H9 (cell line): ENCODE measurements at regions not wholly inside any gene's neighbourhood (a gene's known extent, or its start where the extent isn't known, plus 50 kb on each side); places are given as distances from the start of the nearest gene placed in this dataset.

ENCODE experiments used
- DNase-seq: peaks from one replicate; pipeline ENCODE4 v3.0.0-alpha.2; 2017
- H2AFZ ChIP-seq: one replicate; pipeline ENCODE4 v1.6.1; 2013; ENCODE audit warnings: mild to moderate bottlenecking, low read length, control low read depth, moderate library complexity
- H2AK5ac ChIP-seq: 2 replicates; pipeline ENCODE4 v1.6.1; 2013; ENCODE audit warnings: low read length, control low read depth, mixed read lengths; ENCODE audit not compliant: insufficient read length
- H2BK120ac ChIP-seq: one replicate; pipeline ENCODE4 v1.6.1; 2013; ENCODE audit warnings: low read depth, mild to moderate bottlenecking, low read length, control low read depth, inconsistent platforms; ENCODE audit not compliant: poor library complexity, severe bottlenecking
- H2BK12ac ChIP-seq: 2 replicates; pipeline ENCODE4 v1.6.1; 2013; ENCODE audit warnings: low read length, control low read depth, mixed read lengths, low read depth; ENCODE audit not compliant: insufficient read length
- H2BK15ac ChIP-seq: 2 replicates; pipeline ENCODE4 v1.6.1; 2013; ENCODE audit warnings: low read depth, low read length, control low read depth
- H2BK20ac ChIP-seq: one replicate; pipeline ENCODE4 v1.6.1; 2013; ENCODE audit warnings: low read depth, mild to moderate bottlenecking, low read length, control low read depth, inconsistent platforms; ENCODE audit not compliant: poor library complexity, severe bottlenecking
- H2BK5ac ChIP-seq: 2 replicates; pipeline ENCODE4 v1.6.1; 2013; ENCODE audit warnings: low read length, control low read depth, mixed read lengths; ENCODE audit not compliant: insufficient read length
- H3K14ac ChIP-seq: 2 replicates; pipeline ENCODE4 v1.6.1; 2013; ENCODE audit warnings: low read length, control low read depth; ENCODE audit not compliant: insufficient read depth
- H3K18ac ChIP-seq: 2 replicates; pipeline ENCODE4 v1.6.1; 2013; ENCODE audit warnings: low read depth, mild to moderate bottlenecking, mixed read lengths, low read length, control low read depth; ENCODE audit not compliant: insufficient read length
- H3K23ac ChIP-seq: 2 replicates; pipeline ENCODE4 v1.6.1; 2013; ENCODE audit warnings: low read length, control low read depth, mixed read lengths, low read depth; ENCODE audit not compliant: insufficient read length
- H3K23me2 ChIP-seq: 2 replicates; pipeline ENCODE4 v1.6.1; 2013; ENCODE audit warnings: low read depth, mild to moderate bottlenecking, mixed read lengths, low read length, control low read depth; ENCODE audit not compliant: insufficient read length, poor library complexity, severe bottlenecking
- H3K27ac ChIP-seq: 2 replicates; pipeline ENCODE4 v1.5.1; 2013; ENCODE audit warnings: low read length, control low read depth, mixed read lengths, low read depth; ENCODE audit not compliant: insufficient read length
- H3K27me3 ChIP-seq: 2 replicates; pipeline ENCODE4 v1.6.1; 2013; ENCODE audit warnings: low read length, control low read depth, inconsistent platforms; ENCODE audit not compliant: insufficient read depth
- H3K4ac ChIP-seq: 2 replicates; pipeline ENCODE4 v1.6.1; 2013; ENCODE audit warnings: low read depth, mild to moderate bottlenecking, control low read depth, inconsistent platforms, low read length, moderate library complexity
- H3K4me1 ChIP-seq: 2 replicates; pipeline ENCODE4 v1.6.1; 2013; ENCODE audit warnings: low read length, control low read depth, inconsistent platforms; ENCODE audit not compliant: insufficient read depth
- H3K4me2 ChIP-seq: 2 replicates; pipeline ENCODE4 v1.6.1; 2013; ENCODE audit warnings: low read length, control low read depth, mixed read lengths; ENCODE audit not compliant: insufficient read length, insufficient read depth
- H3K56ac ChIP-seq: 2 replicates; pipeline ENCODE4 v1.6.1; 2013; ENCODE audit warnings: low read depth, mild to moderate bottlenecking, mixed read lengths, low read length, control low read depth; ENCODE audit not compliant: insufficient read length
- H3K79me1 ChIP-seq: 2 replicates; pipeline ENCODE4 v1.6.1; 2013; ENCODE audit warnings: low read depth, mild to moderate bottlenecking, moderate library complexity, low read length, control low read depth, inconsistent platforms; ENCODE audit not compliant: insufficient read depth, poor library complexity, severe bottlenecking
- H3K79me2 ChIP-seq: 2 replicates; pipeline ENCODE4 v1.6.1; 2013; ENCODE audit warnings: low read length, control low read depth, inconsistent platforms; ENCODE audit not compliant: insufficient read depth
- H3K9ac ChIP-seq: 2 replicates; pipeline ENCODE4 v1.6.1; 2013; ENCODE audit warnings: low read length, control low read depth, mixed read lengths; ENCODE audit not compliant: insufficient read length; ENCODE audit errors: extremely low read depth
- H3K9me3 ChIP-seq: one replicate; pipeline ENCODE4 v1.6.1; 2013; ENCODE audit warnings: low read depth, low read length, inconsistent platforms; ENCODE audit not compliant: control insufficient read depth
- H3T11ph ChIP-seq: one replicate; pipeline ENCODE4 v1.6.1; 2013; ENCODE audit warnings: mild to moderate bottlenecking, low read length, control low read depth, inconsistent platforms
- H4K20me1 ChIP-seq: one replicate; pipeline ENCODE4 v1.6.1; 2013; ENCODE audit not compliant: control insufficient read depth, insufficient read length, insufficient read depth
- H4K5ac ChIP-seq: 2 replicates; pipeline ENCODE4 v1.6.1; 2013; ENCODE audit warnings: low read depth, mild to moderate bottlenecking, mixed read lengths, low read length, control low read depth; ENCODE audit not compliant: insufficient read length
- H4K8ac ChIP-seq: replicated peaks from 2 replicates; pipeline ENCODE4 v1.6.1; 2013; ENCODE audit warnings: low read length, control low read depth, mixed read lengths, low read depth; ENCODE audit not compliant: insufficient read length
- H4K91ac ChIP-seq: 2 replicates; pipeline ENCODE4 v1.6.1; 2013; ENCODE audit warnings: low read depth, mild to moderate bottlenecking, moderate library complexity, mixed read lengths, low read length, control low read depth; ENCODE audit not compliant: insufficient read length
- H3K27ac Mint-ChIP-seq, 3 experiments: 2 replicates in 2 of 3; 3 replicates in 1 of 3; pipeline ENCODE4 v1.8.0; 2020 to 2021; ENCODE audit warnings: mixed read lengths in 3 of 3, mild to moderate bottlenecking in 1 of 3, moderate library complexity in 1 of 3
- H3K27me3 Mint-ChIP-seq: 2 replicates; pipeline ENCODE4 v1.8.0; 2021; ENCODE audit warnings: low read depth, mild to moderate bottlenecking, moderate library complexity, mixed read lengths
- H3K36me3 Mint-ChIP-seq, 3 experiments: 2 replicates in 2 of 3; 3 replicates in 1 of 3; pipeline ENCODE4 v1.8.0; 2020 to 2021; ENCODE audit warnings: low read depth in 3 of 3, mixed read lengths in 3 of 3; ENCODE audit not compliant: insufficient read depth in 1 of 3
- H3K4me1 Mint-ChIP-seq, 2 experiments: 2 replicates each; pipeline ENCODE4 v1.8.0; 2020; ENCODE audit warnings: mixed read lengths in 2 of 2
- H3K4me3 Mint-ChIP-seq, 2 experiments: 2 replicates in 1 of 2; 3 replicates in 1 of 2; pipeline ENCODE4 v1.8.0; 2020 to 2021; ENCODE audit warnings: mild to moderate bottlenecking in 2 of 2, mixed read lengths in 2 of 2, moderate library complexity in 1 of 2
- H3K9me3 Mint-ChIP-seq, 2 experiments: 2 replicates in 1 of 2; 3 replicates in 1 of 2; pipeline ENCODE4 v1.8.0; 2020; ENCODE audit warnings: mild to moderate bottlenecking in 2 of 2, mixed read lengths in 2 of 2, moderate library complexity in 1 of 2
- CTCF ChIP-seq: fragments of 200-600 bp; sonication (generic); conservative IDR thresholded peaks from 3 replicates; pipeline ENCODE4 v1.8.0; 2021; ENCODE audit warnings: antibody characterized with exemption, mild to moderate bottlenecking
- WGBS: extraction: QIAGEN DNeasy Blood & Tissue Kit; methylation state at CpG from one replicate; pipeline ENCODE4 v1.1.7; 2013; ENCODE audit warnings: missing lambda C conversion rate, low lambda C conversion rate, mixed read lengths; ENCODE audit not compliant: insufficient read length; ENCODE audit errors: extremely low coverage; 5-methylcytosine and 5-hydroxymethylcytosine counted together

DNA sequence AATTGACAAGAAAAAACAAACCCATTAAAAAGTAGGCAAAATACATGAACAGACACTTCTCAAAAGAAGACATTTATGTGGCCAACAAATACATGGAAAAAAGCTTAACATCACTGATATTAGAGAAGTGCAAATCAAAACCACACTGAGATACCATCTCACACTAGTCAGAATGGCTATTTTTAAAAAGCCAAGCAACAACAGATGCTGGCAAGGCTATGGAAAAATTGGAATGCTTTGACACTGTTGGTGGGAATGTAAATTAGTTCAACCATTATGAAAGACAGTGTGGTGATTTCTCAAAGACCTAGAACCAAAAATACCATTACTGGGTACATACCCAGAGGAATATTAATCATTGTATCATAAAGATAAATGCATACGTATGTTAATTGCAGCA lies 641.1 kb upstream of the B3GALT2 start:
- H3K4me1 ChIP-seq: no peaks in the 10 kb centered on the region
- no peaks in the 10 kb centered on the region for H3K27me3 ChIP-seq
- H3K9me3 ChIP-seq: peaks cover 7% of the 10 kb centered on the region
- TF ChIP-seq CTCF: no peak
- no peaks in the 10 kb centered on the region for H3K27me3 Mint-ChIP-seq
- H3K36me3 Mint-ChIP-seq: peaks cover 0 to 16% (median 0%) of the 10 kb centered on the region in 3 experiments; a peak in 4 of 7 replicates
- H4K8ac ChIP-seq: no peak overlapping the region
- no peaks in the 10 kb centered on the region for H4K20me1 ChIP-seq
- H2BK20ac ChIP-seq: no peak overlapping the region
- no peak overlapping the region for H3K9ac ChIP-seq
- H3K27ac Mint-ChIP-seq: no peak overlapping the region
- no peak overlapping the region for H3T11ph ChIP-seq
- no peaks in the 10 kb centered on the region for H3K23me2 ChIP-seq
- WGBS: no CpG with 5 or more reads among the region's 1 CpG
- H3K9me3 Mint-ChIP-seq: peaks cover 9 to 21% of the 10 kb centered on the region in 2 experiments; a peak in 4 of 5 replicates
- H3K4ac ChIP-seq: no peak overlapping the region
- no peak overlapping the region for H4K91ac ChIP-seq
- no peak overlapping the region for H3K27ac ChIP-seq
- H3K79me2 ChIP-seq: no peaks in the 10 kb centered on the region
- no peak overlapping the region for H3K4me2 ChIP-seq
- H2BK15ac ChIP-seq: no peak overlapping the region
- H2AFZ ChIP-seq: no peak overlapping the region
- DNase-seq: no peak
- no peak overlapping the region for H3K14ac ChIP-seq
- no peak overlapping the region for H4K5ac ChIP-seq
- H2BK12ac ChIP-seq: no peak overlapping the region
- H2AK5ac ChIP-seq: no peak overlapping the region
- H2BK5ac ChIP-seq: no peak overlapping the region
- H3K4me3 Mint-ChIP-seq: no peak overlapping the region
- no peaks in the 10 kb centered on the region for H3K79me1 ChIP-seq
- no peaks in the 10 kb centered on the region for H3K4me1 Mint-ChIP-seq
- no peak overlapping the region for H3K18ac ChIP-seq
- no peak overlapping the region for H3K56ac ChIP-seq
- no peak overlapping the region for H2BK120ac ChIP-seq
- H3K23ac ChIP-seq: no peak overlapping the region
